ENCODE measurements at regions not wholly inside any gene's neighbourhood (a gene's known extent, or its start where the extent isn't known, plus 50 kb on each side); places are given as distances from the start of the nearest gene placed in this dataset.

DNA sequence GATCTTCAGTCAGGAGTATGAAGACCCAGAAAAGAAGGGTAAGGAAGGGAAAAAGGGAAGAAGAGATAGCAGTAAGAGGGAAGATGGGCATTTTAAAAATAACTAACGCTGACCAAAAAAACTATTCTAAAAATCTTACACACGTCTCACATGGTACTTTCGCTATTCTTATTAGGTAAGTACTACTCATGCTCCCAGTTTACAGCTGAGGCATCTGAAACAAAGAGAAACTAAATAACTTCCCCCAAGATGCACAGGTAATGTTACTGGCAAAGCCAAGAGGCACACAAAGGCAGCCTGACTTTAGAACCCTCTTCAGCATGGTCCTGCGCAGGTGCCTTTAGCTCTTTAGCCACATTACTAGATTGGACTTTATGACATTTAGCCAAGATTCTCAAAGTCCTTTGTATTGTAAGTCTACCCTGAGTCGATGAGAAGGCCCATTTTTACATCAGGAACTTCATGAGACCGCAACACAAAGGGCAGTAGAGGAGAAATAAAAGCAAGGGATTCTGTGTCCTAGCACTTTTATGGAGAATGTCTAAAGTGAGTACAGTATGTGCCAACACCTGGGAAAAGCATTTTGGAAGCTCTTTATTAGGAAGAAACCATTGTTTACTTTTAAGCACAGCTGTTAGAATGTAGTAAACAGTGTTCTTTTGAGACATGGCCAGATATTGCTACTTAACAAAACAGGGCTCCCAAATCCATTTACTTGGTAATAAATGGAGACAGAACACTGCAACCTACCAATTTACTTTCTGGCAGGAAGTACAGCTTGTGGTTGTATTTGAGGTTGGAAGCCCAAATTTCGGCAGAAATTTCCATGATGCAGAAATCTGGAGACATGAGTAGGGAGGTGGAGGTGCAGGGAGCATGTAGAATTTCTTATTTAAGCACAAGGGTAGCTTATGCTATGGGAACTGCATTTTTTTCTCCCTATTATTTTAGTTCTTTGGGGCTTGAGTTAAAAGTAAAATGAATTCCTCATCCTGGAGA lies 250.7 kb downstream of the KCTD12 start:
- Mint-ChIP-seq H3K4me3 (no peak overlapping the region), H3K27ac (ENCODE audit: low read depth) (no peak overlapping the region), H3K27me3 (no peaks in the 10 kb centered on the region), H3K36me3 (ENCODE audit: insufficient read depth) (no peaks in the 10 kb centered on the region), H3K4me1 (no peaks in the 10 kb centered on the region), H3K9me3 (no peaks in the 10 kb centered on the region)
- no peak for DNase-seq (ENCODE audit: low spot score in 2 of 2)
- no peak for ATAC-seq (replicated peaks; ENCODE audit: extremely low read depth, poor library complexity, severe bottlenecking)

DNA sequence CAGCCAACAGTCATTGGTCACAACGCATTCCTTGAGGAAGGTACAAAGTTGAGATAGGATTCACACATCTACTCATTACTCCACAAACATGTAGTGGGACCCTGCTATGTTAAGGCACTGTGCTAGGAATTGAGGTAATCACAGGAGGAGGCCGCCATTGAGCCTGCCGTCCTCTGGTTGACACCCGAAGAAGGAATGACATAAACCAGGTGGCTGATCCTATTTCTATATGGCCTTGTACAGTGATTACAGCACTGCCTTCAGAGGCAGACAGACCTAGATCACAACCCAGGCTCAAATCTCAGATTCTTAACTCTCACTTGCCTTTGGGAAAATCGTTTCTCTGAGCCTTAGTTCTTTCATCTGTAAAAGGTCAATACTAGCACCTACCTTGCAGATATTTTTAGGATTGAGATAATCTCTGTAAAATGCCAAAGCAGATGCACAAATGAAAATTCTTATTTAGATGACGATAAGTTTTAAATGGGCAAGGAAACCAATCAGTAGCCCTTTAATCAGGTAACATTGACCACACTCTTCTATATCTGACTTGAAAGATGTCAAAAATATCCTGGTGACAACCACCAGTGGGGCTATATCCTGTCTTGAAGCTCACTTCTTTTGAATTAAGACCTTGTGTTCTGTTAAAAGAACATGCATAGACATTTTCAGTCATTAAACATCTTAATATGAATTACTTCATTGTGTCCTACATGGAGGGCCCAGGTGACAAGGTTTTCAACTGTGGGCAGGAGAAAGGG lies 251.6 kb downstream of the KCTD12 start:
- H3K27me3 Mint-ChIP-seq = no peaks in the 10 kb centered on the region
- no peak overlapping the region for H3K27ac Mint-ChIP-seq (ENCODE audit: low read depth)
- no peaks in the 10 kb centered on the region for H3K4me1 Mint-ChIP-seq
- H3K9me3 Mint-ChIP-seq = no peaks in the 10 kb centered on the region
- no peak overlapping the region for H3K4me3 Mint-ChIP-seq
- no peaks in the 10 kb centered on the region for H3K36me3 Mint-ChIP-seq (ENCODE audit: insufficient read depth)
- ATAC-seq (replicated peaks; ENCODE audit: extremely low read depth, poor library complexity, severe bottlenecking) (no peak), DNase-seq (ENCODE audit: low spot score in 2 of 2) (no peak)

DNA sequence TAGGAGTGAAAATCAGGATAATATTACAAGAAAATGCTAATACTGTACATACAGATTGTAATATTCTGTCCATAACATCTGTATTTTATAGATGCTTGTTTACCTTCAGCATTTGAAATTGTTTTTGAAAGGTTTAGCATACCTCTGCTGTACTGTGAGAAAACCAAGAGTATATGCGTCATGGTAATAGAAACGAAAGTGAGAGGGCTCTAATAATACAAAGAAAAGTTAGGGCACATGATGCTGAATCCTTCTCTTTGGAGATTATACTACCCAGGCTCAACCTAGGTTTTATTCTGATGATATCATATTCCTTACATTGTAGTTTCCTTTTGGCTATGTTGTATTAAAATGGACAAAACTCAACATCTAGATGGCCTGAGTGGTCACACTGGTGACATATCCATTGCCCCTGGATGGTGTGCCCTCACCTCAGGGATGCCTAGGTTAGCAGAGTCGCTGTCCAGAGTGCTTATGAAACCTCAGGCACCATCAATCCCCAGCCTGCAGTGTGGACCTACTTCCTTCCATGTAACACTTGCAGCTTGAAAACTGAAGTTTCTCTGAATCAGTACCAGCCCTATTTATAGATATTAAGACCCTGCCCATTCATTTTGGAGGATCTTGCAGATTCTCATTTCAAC lies 253.7 kb downstream of the KCTD12 start:
- Mint-ChIP-seq H3K27me3 (no peaks in the 10 kb centered on the region), H3K4me3 (no peak overlapping the region), H3K36me3 (ENCODE audit: insufficient read depth) (no peaks in the 10 kb centered on the region), H3K27ac (ENCODE audit: low read depth) (no peak overlapping the region), H3K9me3 (peaks cover 5% of the 10 kb centered on the region), H3K4me1 (no peaks in the 10 kb centered on the region)
- DNase-seq (ENCODE audit: low spot score in 2 of 2) (no peak), ATAC-seq (replicated peaks; ENCODE audit: extremely low read depth, poor library complexity, severe bottlenecking) (no peak)

DNA sequence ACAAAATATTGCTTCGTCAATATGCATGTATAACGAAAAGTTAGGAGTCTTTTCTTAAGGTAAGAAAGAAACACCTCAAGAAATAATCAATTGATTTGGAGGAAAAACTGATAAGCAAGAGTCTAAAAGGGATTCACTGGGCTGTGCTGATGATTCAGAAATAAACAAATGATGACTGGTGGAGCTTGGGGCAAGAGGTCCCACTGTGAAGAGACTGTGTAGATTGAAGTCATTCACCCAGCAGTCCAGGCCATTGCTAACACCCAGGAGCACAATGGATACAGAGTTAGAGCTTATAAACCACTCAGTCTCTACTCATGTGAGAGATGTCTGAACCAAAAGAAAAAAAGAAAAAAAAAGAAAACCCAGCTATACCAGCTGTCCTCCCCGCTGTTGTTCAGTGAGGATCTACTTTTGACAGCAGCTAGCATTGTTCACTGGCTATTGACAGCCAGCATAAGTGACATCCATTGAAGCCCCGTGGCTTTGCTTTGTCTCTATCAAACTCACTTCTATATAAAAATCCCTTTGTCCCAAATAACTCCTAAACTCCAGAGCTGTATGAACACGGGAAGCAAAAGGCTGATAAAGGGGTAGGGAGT lies 255.5 kb downstream of the KCTD12 start:
- Mint-ChIP-seq H3K4me3 (no peak overlapping the region), H3K27me3 (peaks cover 11% of the 10 kb centered on the region), H3K4me1 (no peaks in the 10 kb centered on the region), H3K9me3 (peaks cover 5% of the 10 kb centered on the region), H3K36me3 (ENCODE audit: insufficient read depth) (no peaks in the 10 kb centered on the region), H3K27ac (ENCODE audit: low read depth) (no peak overlapping the region)
- no peak for ATAC-seq (replicated peaks; ENCODE audit: extremely low read depth, poor library complexity, severe bottlenecking)
- no peak for DNase-seq (ENCODE audit: low spot score in 2 of 2)

DNA sequence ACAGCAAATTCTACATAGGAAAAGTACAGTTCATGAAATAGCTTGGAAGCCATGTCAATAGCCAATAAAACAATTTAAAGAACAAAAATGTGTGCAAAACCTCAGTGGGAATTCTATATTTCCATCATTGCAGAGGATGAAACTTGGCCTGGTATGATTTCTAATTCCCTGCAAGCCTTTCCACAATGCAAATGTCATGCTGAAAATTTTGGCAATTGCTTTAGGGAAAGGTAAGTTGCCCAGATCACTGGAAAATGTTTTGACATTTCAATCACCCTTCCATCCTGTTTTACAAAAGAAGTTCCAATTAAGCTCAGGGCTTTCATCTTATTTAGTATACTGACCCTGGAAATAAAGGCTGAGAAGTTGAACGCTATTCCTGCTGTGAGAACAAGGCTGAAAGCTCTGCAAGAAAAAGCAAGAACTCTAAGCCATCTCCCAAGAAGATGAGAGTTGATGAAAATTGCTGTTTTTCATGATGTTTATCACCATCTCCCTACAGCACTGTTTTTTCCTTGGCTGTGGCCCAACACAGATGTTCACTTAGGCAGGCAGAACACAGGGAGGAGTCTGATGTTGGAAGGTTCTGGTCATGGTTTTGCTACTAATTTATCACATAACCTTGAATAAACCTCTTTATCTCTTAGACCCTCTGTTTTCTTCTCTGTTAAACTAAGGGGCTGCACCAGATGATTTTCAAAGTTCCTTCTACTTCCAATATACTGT lies 263.7 kb downstream of the KCTD12 start:
- no peak overlapping the region for H3K4me3 Mint-ChIP-seq
- no peak overlapping the region for H3K27ac Mint-ChIP-seq (ENCODE audit: low read depth)
- peaks cover 11% of the 10 kb centered on the region for H3K27me3 Mint-ChIP-seq
- no peaks in the 10 kb centered on the region for H3K36me3 Mint-ChIP-seq (ENCODE audit: insufficient read depth)
- no peaks in the 10 kb centered on the region for H3K4me1 Mint-ChIP-seq
- no peaks in the 10 kb centered on the region for H3K9me3 Mint-ChIP-seq
- no peak for DNase-seq (ENCODE audit: low spot score in 2 of 2)
- no peak for ATAC-seq (replicated peaks; ENCODE audit: extremely low read depth, poor library complexity, severe bottlenecking)

DNA sequence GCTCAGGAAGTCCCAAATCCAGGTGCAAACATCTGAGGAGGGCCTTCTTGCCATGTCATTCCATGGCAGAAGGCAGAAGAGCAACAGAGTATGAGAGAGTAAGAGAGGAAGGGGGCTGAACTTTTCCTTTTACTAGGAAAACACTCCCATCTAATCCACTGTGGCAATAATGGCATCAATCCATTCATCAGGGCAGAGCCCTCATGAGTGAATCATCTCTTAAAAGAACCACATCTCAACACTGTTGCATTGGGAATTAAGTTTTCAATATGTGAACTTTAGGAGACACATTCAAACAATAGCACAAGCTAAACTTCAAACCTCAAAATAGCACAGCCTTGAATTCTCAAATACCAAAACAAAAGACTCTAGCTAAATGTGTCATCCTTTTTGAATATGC lies 264.5 kb downstream of the KCTD12 start:
- Mint-ChIP-seq H3K36me3 (ENCODE audit: insufficient read depth) (no peaks in the 10 kb centered on the region), H3K27me3 (peaks cover 8% of the 10 kb centered on the region), H3K4me1 (no peaks in the 10 kb centered on the region), H3K9me3 (no peaks in the 10 kb centered on the region), H3K27ac (ENCODE audit: low read depth) (no peak overlapping the region), H3K4me3 (no peak overlapping the region)
- DNase-seq (ENCODE audit: low spot score in 2 of 2) (no peak), ATAC-seq (replicated peaks; ENCODE audit: extremely low read depth, poor library complexity, severe bottlenecking) (no peak)

DNA sequence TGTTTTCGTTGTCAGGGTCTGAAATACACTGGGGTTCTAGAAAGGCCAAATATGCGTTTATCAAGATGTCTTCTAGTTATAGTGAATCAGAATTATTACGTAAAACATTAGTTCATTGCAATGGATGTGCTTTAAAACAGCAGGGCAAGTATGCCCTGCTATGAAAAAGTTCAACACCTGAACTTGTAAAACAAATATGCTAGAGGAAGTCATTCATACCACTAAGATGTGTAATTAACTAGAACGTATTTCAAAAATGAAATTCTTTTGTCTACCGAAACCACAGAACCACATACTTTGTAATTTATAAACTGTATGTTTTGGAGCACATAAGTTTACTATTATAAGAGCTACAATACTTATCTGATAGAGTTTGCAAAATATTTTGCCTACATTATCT lies 266.2 kb downstream of the KCTD12 start:
- Mint-ChIP-seq H3K27me3 (no peaks in the 10 kb centered on the region), H3K4me3 (no peak overlapping the region), H3K4me1 (no peaks in the 10 kb centered on the region), H3K27ac (ENCODE audit: low read depth) (no peak overlapping the region), H3K36me3 (ENCODE audit: insufficient read depth) (no peaks in the 10 kb centered on the region), H3K9me3 (no peaks in the 10 kb centered on the region)
- ATAC-seq (replicated peaks; ENCODE audit: extremely low read depth, poor library complexity, severe bottlenecking) (no peak), DNase-seq (ENCODE audit: low spot score in 2 of 2) (no peak)

DNA sequence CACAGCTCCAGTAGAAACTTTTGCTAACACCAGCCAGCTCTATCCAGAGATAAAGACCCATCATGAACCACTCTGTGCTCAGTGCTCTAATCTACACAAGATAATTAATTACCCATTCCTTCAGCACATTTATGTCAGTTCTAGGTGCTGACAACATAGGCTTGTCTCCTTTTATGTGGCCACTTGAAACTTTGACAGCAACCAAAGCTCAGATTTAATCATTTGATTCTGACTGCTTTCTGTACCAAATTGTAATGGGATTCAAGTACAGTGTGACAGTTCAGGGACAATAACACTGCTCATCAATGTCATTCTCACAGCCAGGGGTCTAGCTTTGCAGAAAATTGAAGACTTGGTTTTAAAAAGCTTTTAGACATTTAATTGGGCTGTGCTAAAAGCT lies 266.6 kb downstream of the KCTD12 start:
- Mint-ChIP-seq H3K4me3 (no peak overlapping the region), H3K36me3 (ENCODE audit: insufficient read depth) (no peaks in the 10 kb centered on the region), H3K4me1 (no peaks in the 10 kb centered on the region), H3K27ac (ENCODE audit: low read depth) (no peak overlapping the region), H3K9me3 (no peaks in the 10 kb centered on the region), H3K27me3 (no peaks in the 10 kb centered on the region)
- DNase-seq (ENCODE audit: low spot score in 2 of 2) = no peak
- ATAC-seq (replicated peaks; ENCODE audit: extremely low read depth, poor library complexity, severe bottlenecking) = no peak

DNA sequence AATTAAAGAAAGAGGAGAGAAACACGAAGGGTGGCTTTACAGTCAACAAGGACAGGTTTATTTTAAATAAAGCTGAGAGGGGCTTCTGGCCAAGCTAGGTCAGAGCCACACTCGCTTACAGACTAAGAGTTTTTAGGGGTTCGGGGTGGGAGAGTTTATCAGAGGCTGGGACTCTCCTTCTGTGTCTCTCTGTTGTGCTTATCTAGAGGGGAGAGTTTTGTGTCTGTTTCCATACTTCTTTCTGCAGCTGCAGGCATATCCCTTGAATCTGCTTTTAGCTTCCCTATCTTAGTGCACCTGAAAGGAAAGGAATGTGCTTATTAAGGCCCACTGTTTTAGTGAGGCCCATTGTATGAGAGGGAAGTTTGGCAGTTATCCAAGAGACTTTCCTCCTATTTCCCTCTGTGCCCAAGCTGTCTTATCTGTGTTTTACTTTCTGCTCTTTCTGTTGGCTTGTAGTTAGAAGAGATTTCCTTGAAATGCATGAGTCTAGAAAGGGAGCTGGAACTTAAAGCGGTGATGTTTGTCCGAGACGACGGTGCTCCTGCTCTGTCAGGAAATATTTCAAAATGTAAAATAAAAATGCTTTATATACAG lies 275.3 kb downstream of the KCTD12 start:
- no peaks in the 10 kb centered on the region for H3K36me3 Mint-ChIP-seq (ENCODE audit: insufficient read depth)
- no peak overlapping the region for H3K27ac Mint-ChIP-seq (ENCODE audit: low read depth)
- no peak overlapping the region for H3K4me3 Mint-ChIP-seq

DNA sequence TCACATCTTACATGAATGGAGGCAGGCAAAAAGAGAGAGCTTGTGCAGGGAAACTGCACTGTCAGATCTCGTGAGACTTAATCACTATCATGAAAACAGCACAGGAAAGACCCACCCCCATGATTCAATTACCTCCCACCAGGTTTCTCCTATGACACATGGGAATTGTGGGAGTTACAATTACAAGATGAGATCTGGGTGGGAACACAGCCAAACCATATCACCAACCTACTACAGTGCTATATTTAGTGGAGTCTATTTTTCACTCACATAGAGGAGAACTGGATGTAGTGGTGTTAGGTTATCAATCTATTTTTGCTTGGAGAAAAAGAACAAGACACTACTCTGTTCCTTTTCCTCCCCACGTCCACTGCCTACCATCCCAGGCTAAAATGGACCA lies 276.6 kb downstream of the KCTD12 start:
- no peaks in the 10 kb centered on the region for H3K9me3 Mint-ChIP-seq

More for the DNA sequence above, 275.3 kb downstream of the KCTD12 start:
- Mint-ChIP-seq H3K27me3 (no peaks in the 10 kb centered on the region), H3K9me3 (no peaks in the 10 kb centered on the region), H3K4me1 (no peaks in the 10 kb centered on the region)
- ATAC-seq (replicated peaks; ENCODE audit: extremely low read depth, poor library complexity, severe bottlenecking) = no peak
- DNase-seq (ENCODE audit: low spot score in 2 of 2) = no peak

DNA sequence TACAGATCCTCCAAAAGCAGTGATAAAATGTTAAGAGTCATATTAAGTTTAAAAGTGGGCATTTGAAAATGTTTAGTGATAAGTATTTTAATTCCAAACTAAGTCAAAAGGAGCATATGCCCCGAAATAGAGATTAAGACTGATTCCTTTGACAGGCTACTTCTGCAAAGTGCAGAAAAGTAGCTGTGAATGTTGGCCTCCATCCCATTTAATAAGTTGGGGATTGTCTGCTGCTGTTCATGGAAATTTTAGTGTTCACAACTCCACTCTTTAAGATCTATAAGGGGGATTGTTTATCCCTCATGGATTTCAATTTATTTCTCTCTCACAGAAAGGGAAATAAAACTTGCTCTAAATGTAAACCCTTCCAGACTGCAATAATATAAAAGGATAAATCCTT lies 278.3 kb downstream of the KCTD12 start:
- DNase-seq (ENCODE audit: low spot score in 2 of 2) (no peak), ATAC-seq (replicated peaks; ENCODE audit: extremely low read depth, poor library complexity, severe bottlenecking) (no peak)
- H3K36me3 Mint-ChIP-seq (ENCODE audit: insufficient read depth) = peaks cover 2% of the 10 kb centered on the region
- H3K4me1 Mint-ChIP-seq = no peaks in the 10 kb centered on the region
- no peak overlapping the region for H3K4me3 Mint-ChIP-seq
- no peak overlapping the region for H3K27ac Mint-ChIP-seq (ENCODE audit: low read depth)
- no peaks in the 10 kb centered on the region for H3K9me3 Mint-ChIP-seq
- H3K27me3 Mint-ChIP-seq = no peaks in the 10 kb centered on the region

More for the DNA sequence above, 276.6 kb downstream of the KCTD12 start:
- Mint-ChIP-seq H3K36me3 (ENCODE audit: insufficient read depth) (no peaks in the 10 kb centered on the region), H3K4me3 (no peak overlapping the region), H3K27ac (ENCODE audit: low read depth) (no peak overlapping the region), H3K4me1 (no peaks in the 10 kb centered on the region), H3K27me3 (no peaks in the 10 kb centered on the region)
- ATAC-seq (replicated peaks; ENCODE audit: extremely low read depth, poor library complexity, severe bottlenecking) (no peak), DNase-seq (ENCODE audit: low spot score in 2 of 2) (no peak)

All from central memory CD8-positive, alpha-beta T cell (primary cell).